ENCODE measurements at regions not wholly inside any gene's neighbourhood (a gene's known extent, or its start where the extent isn't known, plus 50 kb on each side); places are given as distances from the start of the nearest gene placed in this dataset.
"Not testable (repeated sequence)": the region's sequence is repeated elsewhere in the genome, so short reads cannot be mapped to it uniquely, and the experiment has no call there.

GRCh38 chr3:139151530-139151929 lies 106.8 kb upstream of the PRR23C start:
- no peak for FAIRE-seq
- TF ChIP-seq POLR2AphosphoS5 (IDR thresholded peaks at IDR 0.05; ENCODE audit: low read depth, low read length) (no peak), POLR2A (IDR thresholded peaks at IDR 0.05; ENCODE audit: low read depth, low read length) (no peak), TAF1 (IDR thresholded peaks at IDR 0.05; ENCODE audit: borderline replicate concordance, low read depth, low read length) (no peak)
- DNase-seq (ENCODE audit: insufficient read length) = no peak

- FAIRE-seq = not testable (repeated sequence)
These were observed 108.7 kb upstream of the PRR23C start for GRCh38 chr3:139153434-139153833.

GRCh38 chr3:139157161-139157932 lies 112.7 kb upstream of the PRR23C start:
- no peak for TF ChIP-seq POLR2AphosphoS5 (IDR thresholded peaks at IDR 0.05; ENCODE audit: low read depth, low read length)
- TF ChIP-seq TAF1 (IDR thresholded peaks at IDR 0.05; ENCODE audit: borderline replicate concordance, low read depth, low read length) = no peak
- TF ChIP-seq POLR2A (IDR thresholded peaks at IDR 0.05; ENCODE audit: low read depth, low read length) = no peak
- DNase-seq (ENCODE audit: insufficient read length) (no peak), FAIRE-seq (no peak)

More at GRCh38 chr3:139153434-139153833, 108.7 kb upstream of the PRR23C start:
- DNase-seq (ENCODE audit: insufficient read length) = not testable (repeated sequence)

GRCh38 chr3:139159356-139159755 lies 114.7 kb upstream of the PRR23C start:
- no peak for FAIRE-seq
- TF ChIP-seq POLR2A (IDR thresholded peaks at IDR 0.05; ENCODE audit: low read depth, low read length) (no peak), POLR2AphosphoS5 (IDR thresholded peaks at IDR 0.05; ENCODE audit: low read depth, low read length) (no peak), TAF1 (IDR thresholded peaks at IDR 0.05; ENCODE audit: borderline replicate concordance, low read depth, low read length) (no peak)

GRCh38 chr3:139173372-139174108 lies 128.8 kb upstream of the PRR23C start:
- FAIRE-seq (no peak), DNase-seq (ENCODE audit: insufficient read length) (no peak)
- TF ChIP-seq TAF1 (IDR thresholded peaks at IDR 0.05; ENCODE audit: borderline replicate concordance, low read depth, low read length) (no peak), POLR2A (IDR thresholded peaks at IDR 0.05; ENCODE audit: low read depth, low read length) (no peak), POLR2AphosphoS5 (IDR thresholded peaks at IDR 0.05; ENCODE audit: low read depth, low read length) (no peak)

More at GRCh38 chr3:139159356-139159755, 114.7 kb upstream of the PRR23C start:
- no peak for DNase-seq (ENCODE audit: insufficient read length)

GRCh38 chr3:139180489-139180888 lies 135.8 kb upstream of the PRR23C start:
- DNase-seq (ENCODE audit: insufficient read length) = no peak
- TF ChIP-seq POLR2A (IDR thresholded peaks at IDR 0.05; ENCODE audit: low read depth, low read length) = no peak
- TF ChIP-seq POLR2AphosphoS5 (IDR thresholded peaks at IDR 0.05; ENCODE audit: low read depth, low read length) = no peak
- FAIRE-seq = no peak

- FAIRE-seq (no peak), DNase-seq (ENCODE audit: insufficient read length) (no peak)
- TF ChIP-seq TAF1 (IDR thresholded peaks at IDR 0.05; ENCODE audit: borderline replicate concordance, low read depth, low read length) (no peak), POLR2A (IDR thresholded peaks at IDR 0.05; ENCODE audit: low read depth, low read length) (no peak), POLR2AphosphoS5 (IDR thresholded peaks at IDR 0.05; ENCODE audit: low read depth, low read length) (no peak)
These were observed 137.5 kb upstream of the PRR23C start for GRCh38 chr3:139182143-139182542.

- no peak for TF ChIP-seq POLR2AphosphoS5 (IDR thresholded peaks at IDR 0.05; ENCODE audit: low read depth, low read length)
- TF ChIP-seq TAF1 (IDR thresholded peaks at IDR 0.05; ENCODE audit: borderline replicate concordance, low read depth, low read length) = no peak
- no peak for TF ChIP-seq POLR2A (IDR thresholded peaks at IDR 0.05; ENCODE audit: low read depth, low read length)
- no peak for DNase-seq (ENCODE audit: insufficient read length)
- no peak for FAIRE-seq
These were observed 137.9 kb upstream of the PRR23C start for GRCh38 chr3:139182598-139182997.

- FAIRE-seq (no peak), DNase-seq (ENCODE audit: insufficient read length) (no peak)
- TF ChIP-seq POLR2AphosphoS5 (IDR thresholded peaks at IDR 0.05; ENCODE audit: low read depth, low read length) (no peak), TAF1 (IDR thresholded peaks at IDR 0.05; ENCODE audit: borderline replicate concordance, low read depth, low read length) (no peak), POLR2A (IDR thresholded peaks at IDR 0.05; ENCODE audit: low read depth, low read length) (no peak)
These were observed 140.8 kb upstream of the PRR23C start for GRCh38 chr3:139185527-139185926.

GRCh38 chr3:139187154-139187553 lies 142.5 kb upstream of the PRR23C start:
- TF ChIP-seq POLR2A (IDR thresholded peaks at IDR 0.05; ENCODE audit: low read depth, low read length) = no peak
- FAIRE-seq (no peak), DNase-seq (ENCODE audit: insufficient read length) (no peak)

GRCh38 chr3:139187648-139188047 lies 143.0 kb upstream of the PRR23C start:
- FAIRE-seq = no peak
- TF ChIP-seq TAF1 (IDR thresholded peaks at IDR 0.05; ENCODE audit: borderline replicate concordance, low read depth, low read length) = no peak
- TF ChIP-seq POLR2AphosphoS5 (IDR thresholded peaks at IDR 0.05; ENCODE audit: low read depth, low read length) = no peak
- no peak for TF ChIP-seq POLR2A (IDR thresholded peaks at IDR 0.05; ENCODE audit: low read depth, low read length)
- no peak for DNase-seq (ENCODE audit: insufficient read length)

- no peak for FAIRE-seq
These were observed 145.3 kb upstream of the PRR23C start for GRCh38 chr3:139189943-139190342.

GRCh38 chr3:139194421-139194820 lies 149.4 kb upstream of the MRPS22 start:
- not testable (repeated sequence) for FAIRE-seq; DNase-seq (ENCODE audit: insufficient read length)

More at GRCh38 chr3:139189943-139190342, 145.3 kb upstream of the PRR23C start:
- no peak for DNase-seq (ENCODE audit: insufficient read length)
- TF ChIP-seq POLR2AphosphoS5 (IDR thresholded peaks at IDR 0.05; ENCODE audit: low read depth, low read length) (no peak), POLR2A (IDR thresholded peaks at IDR 0.05; ENCODE audit: low read depth, low read length) (no peak), TAF1 (IDR thresholded peaks at IDR 0.05; ENCODE audit: borderline replicate concordance, low read depth, low read length) (no peak)

- not testable (repeated sequence) for DNase-seq (ENCODE audit: insufficient read length); FAIRE-seq
These were observed 147.7 kb upstream of the MRPS22 start for GRCh38 chr3:139196146-139196545.

Data from GM12892 (cell line).